NCI-H1105 treated with DMSO at 0.1 percent for 48 hours (cell line): ENCODE measurements at regions not wholly inside any gene's neighbourhood (a gene's known extent, or its start where the extent isn't known, plus 50 kb on each side); places are given as distances from the start of the nearest gene placed in this dataset.
A peak's percentile ranks its signal among the peaks of the same experiment; 100 is the strongest.

Experiments used
- DNase-seq: peaks from one replicate; lab custom pipeline; 2025; lab: John Stamatoyannopoulos, UW

DNA sequence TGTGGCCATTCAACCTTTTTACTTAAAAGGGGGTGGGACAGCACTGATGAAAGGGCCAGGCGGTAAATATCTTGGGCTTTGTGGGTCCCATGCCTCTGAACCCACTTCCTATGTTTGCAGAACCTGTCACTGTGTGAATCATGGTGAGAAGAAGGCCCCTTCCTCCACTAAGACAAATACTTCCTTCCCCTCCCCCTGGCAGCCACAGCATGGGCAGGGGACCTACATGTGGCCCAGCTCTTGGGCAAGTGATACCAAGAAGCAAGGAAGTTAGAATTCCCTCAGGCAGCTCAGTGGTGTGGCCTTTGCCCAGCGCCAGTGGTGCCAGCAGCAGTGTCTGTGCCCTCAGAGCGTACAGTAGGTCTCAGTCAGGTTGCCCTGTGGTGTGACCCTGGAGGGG, 168.6 kb downstream of the TRIM33 start:
- DNase-seq, result no peak

DNA sequence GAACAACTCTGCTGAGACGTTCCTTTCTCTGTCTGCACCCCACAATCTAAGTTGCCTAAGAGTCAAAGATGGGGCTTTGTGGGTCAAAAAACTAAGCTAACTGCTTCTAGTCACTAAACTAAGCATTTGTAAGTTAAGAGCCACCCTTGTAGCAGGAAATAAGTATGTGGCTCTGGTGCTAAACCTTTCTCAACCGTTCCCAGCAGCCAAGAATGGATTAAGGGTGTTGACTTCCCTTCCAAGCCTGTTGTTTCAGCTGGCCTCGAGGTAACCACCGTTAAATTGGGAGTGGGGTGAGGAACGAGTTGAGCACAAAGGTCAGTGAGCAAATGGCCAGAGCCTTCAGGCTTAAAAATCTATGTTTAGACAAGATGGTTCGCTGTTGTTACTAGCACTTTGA, 169.1 kb downstream of the TRIM33 start:
- no peak for DNase-seq

DNA sequence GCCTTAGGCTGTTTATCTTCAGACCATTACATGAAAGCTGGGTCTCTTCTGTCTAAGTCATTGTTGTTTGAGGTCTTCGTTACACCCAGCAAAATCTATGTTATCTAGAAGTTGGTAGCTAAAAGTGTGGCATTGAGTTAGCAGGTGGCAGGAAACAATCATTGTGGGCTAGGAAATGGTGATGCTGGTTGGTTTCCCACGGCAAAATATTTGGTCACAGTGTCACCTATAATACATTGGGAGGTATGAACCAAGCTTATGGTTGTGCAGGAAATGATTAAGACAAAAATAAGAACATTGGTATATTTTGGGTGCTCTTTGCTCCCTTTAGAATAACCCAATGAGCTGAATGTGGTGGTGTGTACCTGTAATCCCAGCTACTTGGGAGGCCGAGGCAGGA, 169.7 kb downstream of the TRIM33 start:
- DNase-seq, result no peak

DNA sequence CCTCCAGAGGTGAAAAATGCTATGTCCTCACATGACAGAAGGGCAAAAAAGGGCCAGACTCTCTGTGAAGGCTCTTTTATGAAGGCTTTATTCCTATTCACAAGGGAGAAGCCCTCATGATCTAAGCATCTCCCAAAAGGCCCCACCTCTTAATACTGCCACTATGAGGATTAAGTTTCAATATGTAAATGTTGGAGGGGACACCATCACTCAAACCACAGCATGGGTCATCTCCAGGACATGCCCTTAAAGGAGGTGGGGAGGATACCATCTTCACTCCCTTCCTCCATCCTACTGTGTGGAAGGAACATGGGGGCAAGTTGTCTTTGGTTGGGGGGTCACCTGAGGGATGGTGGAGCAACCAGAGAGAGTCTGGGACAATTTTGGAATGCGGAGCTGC, 170.1 kb downstream of the TRIM33 start:
- no peak for DNase-seq

DNA sequence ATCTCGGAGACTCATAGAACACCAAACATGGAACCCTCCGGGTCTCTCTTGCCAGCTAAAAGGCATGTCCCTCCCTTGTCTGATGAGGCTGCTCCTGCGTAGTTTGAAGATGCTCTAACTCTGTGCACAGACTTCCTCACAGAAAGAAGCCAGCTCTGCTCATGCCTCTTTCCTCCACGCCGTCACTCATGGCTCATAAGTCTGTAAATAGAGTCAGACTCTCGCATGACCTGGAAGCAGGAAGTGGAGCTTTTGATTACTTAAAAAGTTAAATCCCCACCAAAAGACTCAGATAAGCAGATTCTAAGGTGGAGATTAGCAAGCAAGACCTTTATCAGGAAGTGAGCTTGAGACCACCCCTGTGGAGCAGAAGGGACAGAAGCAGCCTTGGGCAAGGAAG, 171.6 kb downstream of the TRIM33 start:
- DNase-seq, result no peak

DNA sequence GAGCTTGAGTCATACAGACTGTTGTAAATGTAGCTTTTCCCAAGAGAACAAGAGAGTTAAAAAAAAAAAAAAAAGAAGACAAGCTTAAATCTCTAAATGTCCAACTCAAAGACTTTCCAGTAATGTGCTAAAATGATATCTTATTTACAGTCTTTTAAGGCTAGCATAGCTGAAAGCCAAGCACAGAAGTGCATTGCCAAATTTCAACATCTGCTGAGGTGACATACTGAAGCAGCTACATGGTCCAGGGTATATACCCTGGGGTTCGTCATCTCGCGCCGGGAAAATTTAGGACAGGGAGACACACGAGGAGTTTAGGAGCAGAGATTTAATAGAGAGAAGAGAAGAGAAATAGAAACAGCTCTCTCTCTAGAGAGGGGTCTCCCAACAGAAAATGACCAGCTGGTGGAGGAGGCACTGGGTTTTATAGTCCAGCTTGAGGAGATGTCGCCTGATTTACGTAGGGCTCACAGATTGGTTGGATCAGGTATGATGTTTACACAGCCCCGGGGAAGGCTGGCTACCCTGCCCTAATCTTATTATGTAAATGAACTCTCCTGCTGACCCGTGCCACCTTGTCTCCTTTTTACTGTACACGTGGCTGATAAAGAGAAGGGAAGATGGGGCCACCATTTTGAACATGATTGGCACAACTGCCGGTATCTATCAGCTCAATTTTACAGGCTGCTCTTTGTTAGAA, 172.7 kb downstream of the TRIM33 start:
- no peak for DNase-seq

DNA sequence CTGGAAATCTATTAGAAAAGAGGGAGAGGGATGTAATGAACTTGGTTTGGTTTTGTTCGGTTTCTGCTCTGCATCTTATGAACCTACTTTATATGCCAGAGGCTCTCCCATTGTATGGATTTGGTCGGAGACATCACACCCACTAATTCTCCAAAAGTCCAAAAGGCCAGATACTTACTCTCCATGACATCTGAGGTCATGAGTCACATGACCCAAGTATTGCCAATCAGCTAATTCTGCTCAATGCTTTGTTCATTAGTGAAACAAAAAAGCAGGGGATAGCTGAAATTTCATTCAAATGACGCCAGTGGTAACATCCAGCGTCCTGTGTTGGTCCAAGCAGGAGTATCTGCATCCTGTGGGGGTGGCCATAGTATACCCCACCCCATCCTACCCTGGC, 173.6 kb downstream of the TRIM33 start:
- DNase-seq, result no peak

DNA sequence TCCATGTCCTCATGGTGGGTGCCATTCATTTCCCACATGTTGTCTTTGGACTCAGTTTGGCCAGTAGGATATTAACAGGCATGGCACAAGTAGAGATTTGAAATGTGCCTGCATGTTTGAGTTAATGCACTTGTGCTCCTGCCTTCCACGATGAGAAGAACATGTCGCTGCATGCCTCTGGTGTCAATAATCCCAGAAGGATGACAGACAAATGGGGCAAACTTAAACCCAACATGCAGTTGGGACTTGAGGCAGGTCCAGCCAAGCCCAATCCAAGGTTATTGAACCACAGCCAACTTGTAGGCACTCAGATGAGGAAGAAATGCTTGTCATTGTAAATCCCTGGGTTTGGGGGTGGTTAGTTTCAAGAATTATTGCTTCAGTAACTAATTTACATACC, 174.6 kb downstream of the TRIM33 start:
- DNase-seq, result peak; percentile 6

DNA sequence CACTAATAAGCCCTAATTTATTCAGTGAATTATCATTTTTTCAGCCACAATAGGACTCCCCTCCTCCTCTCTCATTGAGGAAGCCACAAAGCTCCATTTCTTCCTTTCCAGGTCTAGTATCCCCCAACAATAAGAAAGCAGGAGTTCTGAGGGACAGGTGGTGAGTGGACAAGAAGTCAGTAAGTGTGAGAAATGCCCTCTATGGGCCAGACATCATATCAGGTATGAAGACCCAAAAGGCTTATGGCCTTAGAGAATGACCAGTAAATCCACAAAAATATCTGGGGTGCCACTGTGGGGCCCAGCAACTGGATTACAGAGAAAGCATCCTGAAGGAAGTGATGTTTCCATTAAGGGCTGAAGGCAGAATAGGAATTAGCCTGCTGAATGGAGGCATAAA, 175.7 kb downstream of the TRIM33 start:
- no peak for DNase-seq

DNA sequence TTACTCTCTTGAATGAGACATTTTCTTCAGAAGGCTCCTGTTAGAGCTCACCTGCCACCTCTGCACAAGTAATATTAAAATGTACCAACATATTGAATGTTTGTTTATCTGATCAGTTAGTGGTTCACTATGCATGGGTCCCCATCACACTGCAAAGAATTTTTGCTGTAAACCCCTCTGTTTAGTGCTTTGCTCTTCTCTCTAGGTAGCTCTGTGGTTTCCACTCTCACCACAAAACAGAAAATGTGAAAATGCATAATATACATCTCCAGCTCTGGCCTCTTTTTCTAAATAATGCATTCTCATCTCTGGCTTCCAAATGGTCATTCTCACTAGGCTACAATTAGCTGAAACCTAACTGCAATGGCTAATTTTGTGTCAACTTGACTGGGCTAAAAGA, 176.7 kb downstream of the TRIM33 start:
- DNase-seq, result no peak

DNA sequence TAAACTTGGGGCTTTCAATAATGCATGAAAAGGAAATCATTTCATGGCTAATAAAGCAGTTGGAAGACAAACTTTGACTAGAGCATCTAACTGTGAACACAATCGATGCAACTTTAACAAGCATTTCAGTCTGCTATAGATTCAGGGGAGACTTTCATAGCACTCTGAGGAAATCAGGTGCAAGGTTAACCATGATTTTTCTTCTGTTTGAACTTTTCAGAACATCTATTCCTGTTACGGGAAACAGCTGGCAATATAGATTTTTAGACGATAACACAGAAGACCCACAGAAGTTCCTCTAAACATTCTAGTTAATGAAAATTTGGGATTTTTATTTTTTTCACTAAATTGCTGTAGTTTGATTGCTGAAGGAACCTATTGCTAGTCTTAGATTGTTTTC, 177.3 kb downstream of the TRIM33 start:
- DNase-seq, result no peak

DNA sequence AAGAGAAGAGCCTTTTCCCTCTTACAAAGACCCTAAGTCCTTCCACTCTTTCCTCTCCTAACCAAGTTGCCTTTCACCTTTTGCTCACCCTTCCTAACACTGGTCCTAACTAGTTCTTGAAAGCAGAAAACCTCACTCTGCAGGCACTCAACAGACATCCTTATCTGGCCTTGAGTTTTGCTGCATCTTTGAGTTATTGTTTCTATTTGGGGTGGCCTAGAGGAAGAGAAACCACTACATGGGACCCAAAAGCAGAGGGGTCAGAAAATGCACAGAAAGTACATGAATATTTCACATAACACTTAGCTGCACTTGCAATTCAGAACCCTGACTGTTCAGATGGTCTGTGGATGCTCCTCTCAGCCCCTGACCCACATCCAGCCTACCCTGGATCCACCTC, 178.3 kb upstream of the SYT6 start:
- DNase-seq, result no peak

DNA sequence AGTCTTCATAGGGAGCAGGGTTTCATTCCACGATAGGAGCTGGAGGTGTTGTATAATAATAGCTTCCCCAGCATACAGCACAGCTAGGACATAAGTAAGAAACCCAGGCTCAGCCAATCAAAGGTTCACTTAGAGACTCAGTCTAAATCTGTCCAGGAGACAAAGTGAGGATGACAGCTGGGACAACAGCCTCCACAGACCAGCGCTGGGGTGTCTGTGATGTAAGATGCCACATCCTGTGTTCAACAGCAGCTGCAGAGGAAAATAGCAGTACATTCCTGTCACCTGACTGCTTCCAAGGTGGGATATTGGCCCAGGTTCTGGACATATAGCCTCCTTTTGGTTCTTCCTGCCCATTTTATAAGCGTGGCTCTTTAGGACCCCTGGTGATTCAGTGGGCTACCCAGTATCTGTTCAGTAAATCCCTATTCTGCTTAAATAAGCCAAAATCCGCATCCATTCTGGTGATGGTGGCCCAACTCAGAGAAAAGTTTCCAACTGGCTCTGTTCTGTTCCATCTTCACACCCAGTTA, 176.8 kb upstream of the SYT6 start:
- DNase-seq, result no peak

DNA sequence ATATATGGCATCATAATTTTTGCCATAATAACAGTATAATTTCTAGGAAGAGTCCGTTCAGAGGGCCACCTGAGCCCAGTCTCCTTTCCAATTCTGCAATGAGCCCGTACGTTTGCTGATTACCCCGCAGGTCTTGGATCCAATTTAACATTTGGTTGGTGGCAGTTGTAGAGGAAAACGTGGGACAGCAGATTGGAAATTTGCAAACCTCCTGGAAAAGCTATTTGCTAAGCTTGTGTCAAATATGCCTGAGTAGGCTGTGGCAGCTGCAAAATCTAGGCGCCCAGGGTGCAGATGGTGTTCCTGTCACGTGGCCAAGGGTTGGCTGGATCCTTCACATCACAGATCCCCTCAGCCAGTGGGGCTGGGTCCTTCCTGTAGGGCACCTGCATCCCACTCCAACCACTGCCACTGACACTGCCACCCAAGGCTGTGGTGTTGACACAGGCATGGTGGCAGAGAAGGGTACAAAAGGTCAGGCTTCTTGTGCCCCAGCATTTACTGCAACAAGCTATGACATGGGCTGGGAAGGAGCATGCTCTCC, 174.8 kb upstream of the SYT6 start:
- DNase-seq, result no peak

DNA sequence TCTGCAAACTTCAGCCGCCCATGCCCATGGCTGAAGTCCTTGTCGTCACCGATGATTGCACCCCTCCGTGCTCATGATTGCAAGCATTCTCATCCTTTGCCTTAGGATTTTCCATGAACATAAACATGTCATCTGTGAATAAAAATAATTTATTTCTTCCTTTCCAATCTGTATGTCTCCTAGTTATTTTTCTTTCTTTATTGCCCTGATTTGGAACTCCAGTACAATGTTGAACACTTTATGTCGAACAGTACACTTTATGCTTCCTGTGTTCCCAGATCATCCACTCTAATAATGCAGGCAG, 170.9 kb upstream of the SYT6 start:
- DNase-seq, result no peak

DNA sequence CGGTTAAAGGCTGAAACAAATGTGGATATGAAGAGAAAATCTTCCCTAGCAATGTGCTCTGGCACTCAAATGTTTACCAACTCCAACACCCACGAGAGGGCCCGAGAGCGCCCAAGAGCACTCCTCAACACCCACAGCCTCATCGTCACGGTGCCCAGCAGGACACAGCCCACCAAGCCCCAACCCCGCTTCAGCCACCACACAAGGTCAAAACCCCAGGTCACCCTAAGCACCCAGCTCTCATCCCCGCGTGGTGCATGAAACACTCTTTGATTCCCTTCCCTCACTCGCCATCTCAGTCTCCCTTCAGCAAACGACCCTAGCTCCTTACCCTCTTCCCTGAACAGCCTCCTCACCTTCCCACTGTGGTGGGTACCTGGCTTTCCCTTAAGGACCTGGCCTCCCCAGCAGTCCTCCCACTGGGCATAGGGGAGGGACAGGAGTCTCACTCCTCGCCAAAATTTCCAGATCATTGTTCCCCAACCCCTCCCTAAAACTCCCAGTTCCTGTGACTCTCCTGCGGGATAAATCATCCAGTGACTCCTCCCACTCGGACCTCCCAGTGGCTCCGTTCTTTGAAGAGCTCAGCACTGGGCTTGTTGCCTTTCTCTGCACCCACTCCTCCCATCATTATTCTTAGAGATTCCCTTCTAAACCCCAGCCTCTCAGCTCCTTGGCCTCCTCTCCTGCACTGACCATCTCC, 170.4 kb upstream of the SYT6 start:
- DNase-seq, result no peak

DNA sequence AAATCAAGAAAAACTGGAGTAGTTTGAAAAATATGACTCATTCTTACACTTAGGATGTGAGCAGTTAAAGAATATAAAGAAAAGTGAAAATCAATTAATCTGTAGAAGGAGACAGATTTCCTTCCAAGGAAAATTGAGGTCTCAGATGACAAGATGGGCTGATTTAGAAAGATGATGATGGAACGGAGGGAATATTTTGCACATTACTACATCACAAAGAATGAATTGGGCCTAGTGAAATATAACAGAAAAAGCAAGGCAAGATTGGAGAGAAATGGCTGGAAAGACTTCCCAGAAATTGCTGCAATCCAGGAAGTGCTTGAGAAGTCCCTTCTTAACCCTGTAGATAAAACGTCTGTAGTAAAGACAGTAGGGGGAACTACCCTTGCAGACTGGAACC, 169.1 kb upstream of the SYT6 start:
- no peak for DNase-seq

DNA sequence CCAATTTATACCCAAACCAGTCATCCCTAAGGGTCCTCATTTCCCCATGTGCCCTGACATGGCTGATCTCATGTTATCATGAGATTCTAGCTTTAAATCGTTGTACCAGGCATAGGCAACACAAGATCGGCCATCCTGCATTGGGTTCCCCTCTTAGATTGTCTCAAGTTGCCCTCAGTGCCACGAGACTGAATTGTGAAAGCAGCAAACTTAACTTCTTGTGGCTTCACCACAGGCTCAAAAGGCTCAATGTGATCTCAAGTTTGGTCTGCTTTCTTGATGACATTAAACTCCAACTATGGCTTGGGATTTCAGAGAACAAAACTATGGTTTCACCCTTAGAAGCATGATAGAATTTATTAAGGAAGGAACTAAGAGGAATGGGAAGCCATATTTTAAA, 168.5 kb upstream of the SYT6 start:
- DNase-seq, result no peak

DNA sequence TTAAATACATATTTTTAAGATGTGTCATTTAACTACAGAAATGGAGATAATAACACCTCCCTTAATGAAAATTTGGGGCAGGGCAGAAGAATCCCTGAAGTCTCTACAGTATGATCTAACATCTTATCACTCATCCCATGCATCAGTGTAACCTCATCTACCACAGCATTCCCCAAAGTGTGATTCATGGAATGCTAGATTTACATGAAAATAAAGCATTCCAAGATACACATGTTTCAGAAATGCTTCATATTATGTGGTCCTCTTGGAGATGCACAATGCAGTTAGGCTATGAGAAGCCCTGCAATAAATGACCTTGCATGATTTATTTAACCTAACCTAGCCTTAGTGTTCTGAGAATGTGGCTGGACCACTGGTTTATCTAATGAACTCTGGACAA, 166.9 kb upstream of the SYT6 start:
- DNase-seq, result no peak

DNA sequence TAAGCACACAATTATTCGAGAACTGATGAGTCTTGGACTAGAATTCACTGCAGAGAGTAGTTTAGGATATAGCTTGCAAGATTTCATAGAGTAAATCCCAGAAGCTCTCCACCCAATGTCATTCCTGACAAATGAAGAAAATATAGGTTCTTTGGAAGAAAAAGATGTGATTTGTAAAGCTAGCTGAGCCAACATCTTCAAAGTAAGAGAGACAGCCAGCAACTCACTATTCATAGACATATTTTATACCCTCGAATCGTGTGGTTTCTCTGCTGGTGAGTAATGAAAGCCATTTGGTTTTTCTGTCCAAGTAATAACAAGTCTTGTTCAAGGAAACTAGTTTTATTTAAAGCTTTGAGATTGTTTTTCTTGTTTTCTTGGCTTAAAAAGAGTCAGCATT, 165.7 kb upstream of the SYT6 start:
- DNase-seq, result no peak

DNA sequence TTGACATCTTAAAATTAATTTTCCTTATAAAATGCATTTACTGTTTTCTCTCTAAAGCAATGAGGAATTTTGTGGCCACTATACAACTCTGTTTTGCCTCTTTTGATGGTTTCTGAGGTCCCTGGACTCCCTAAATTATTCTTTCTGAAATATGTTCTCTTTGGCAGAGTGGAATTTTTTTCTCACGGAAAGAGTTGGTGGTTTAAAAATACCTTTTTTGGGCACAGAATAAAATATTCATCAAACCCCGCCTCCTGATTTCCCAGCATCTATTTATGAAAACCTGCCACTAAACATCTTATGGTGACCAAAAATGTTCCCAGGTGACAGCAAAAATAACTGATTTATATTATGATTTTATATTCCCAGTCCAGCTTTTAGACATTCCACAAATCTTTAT, 165.3 kb upstream of the SYT6 start:
- DNase-seq, result no peak

DNA sequence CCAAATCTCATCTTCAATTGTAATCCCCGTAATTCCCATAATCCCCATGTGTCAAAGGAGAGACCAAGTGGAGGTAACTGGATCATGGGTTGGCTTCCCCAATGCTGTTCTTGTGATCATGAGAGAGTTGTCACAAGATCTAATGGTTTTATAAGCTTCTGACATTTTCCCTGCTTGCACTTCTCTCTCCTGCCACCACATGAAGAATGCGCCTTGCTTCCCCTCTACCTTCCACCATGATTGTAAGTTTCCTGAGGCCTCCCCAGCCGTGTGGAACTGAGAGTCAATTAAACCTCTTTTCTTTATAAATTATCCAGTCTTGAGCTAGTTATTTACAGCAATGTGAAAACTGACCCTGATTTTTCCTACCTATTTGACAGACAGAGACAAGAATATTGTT, 162.5 kb upstream of the SYT6 start:
- DNase-seq, result no peak

DNA sequence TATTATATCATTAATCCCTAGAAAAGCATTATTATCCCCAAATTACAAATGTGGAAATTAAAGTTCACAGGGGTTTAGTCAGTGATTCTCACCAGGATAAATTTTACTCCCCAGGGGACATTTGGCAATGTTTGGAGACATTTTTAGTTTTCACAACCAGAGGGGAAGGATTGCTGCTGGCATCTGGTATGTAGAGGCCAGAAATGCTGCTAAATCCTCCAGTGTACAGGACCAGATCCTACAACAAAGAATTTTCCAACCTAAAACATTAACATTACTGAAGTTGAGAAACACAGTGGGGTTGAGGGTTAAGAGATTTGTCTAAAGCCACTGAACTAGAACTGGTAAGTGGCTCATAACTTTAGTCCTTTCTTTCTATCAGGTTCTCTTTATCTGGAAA, 162.0 kb upstream of the SYT6 start:
- no peak for DNase-seq

DNA sequence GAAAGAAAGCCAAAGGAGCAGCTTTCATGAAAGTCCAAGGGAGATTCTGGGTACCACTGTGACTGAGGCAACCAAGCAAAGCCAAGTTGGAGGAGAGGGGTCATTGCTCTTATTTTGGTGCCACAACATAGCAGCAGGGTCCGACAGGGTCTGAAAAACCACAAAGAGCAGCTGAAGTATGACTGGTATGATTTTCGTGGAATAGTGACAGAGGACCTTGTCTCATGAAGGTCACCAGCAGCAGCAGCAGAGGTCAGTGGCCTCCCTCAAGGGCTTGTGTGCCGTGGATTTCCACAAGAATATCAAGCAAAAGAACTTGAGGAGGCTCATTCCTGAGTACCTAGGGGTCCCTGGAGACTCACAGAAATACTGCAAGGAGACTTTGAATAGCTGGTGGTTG, 160.9 kb upstream of the SYT6 start:
- DNase-seq, result no peak
